IMR-90 (cell line): ENCODE measurements at regions not wholly inside any gene's neighbourhood (a gene's known extent, or its start where the extent isn't known, plus 50 kb on each side); places are given as distances from the start of the nearest gene placed in this dataset.

Experiments
- ATAC-seq: fragments of 200-7000 bp; cut with Tn5 transposase; 2 replicates; pipeline ENCODE4 v1.9.1; 2020; ENCODE audit warnings: low read depth, mild to moderate bottlenecking, moderate library complexity
- BruUV-seq: library from RNA; stranded (reverse); fragments of 400-500 nt; replicated peaks from 2 replicates; lab custom pipeline; 2021; lab: Mats Ljungman, UMichigan
- CTCF ChIA-PET: fragments of 300-600 bp; formaldehyde crosslinking; extraction: SDS; loops from one replicate; lab custom pipeline; 2021; ENCODE audit warnings: antibody characterized with exemption; lab: Yijun Ruan, JAX
- POLR2A ChIA-PET: fragments of 300-600 bp; sonication (Branson Sonifier 250); formaldehyde crosslinking; loops from one replicate; lab custom pipeline; 2022; ENCODE audit warnings: antibody characterized with exemption; ENCODE audit not compliant: unreplicated experiment; lab: Charles Lee
- DNase-seq: peaks from one replicate; pipeline ENCODE4 v3.0.0; 2013
- H2AFZ ChIP-seq: replicated peaks from 2 replicates; pipeline ENCODE3; 2013; ENCODE audit warnings: low read length, mild to moderate bottlenecking; ENCODE audit not compliant: poor library complexity
- H2AK5ac ChIP-seq: 2 replicates; pipeline ENCODE4 v1.6.1; 2013; ENCODE audit warnings: low read depth, low read length, inconsistent platforms
- H2AK9ac ChIP-seq: replicated peaks from 2 replicates; pipeline ENCODE3; 2013; ENCODE audit warnings: mild to moderate bottlenecking, low read depth, low read length, moderate library complexity; ENCODE audit not compliant: poor library complexity
- H2BK120ac ChIP-seq: 2 replicates; pipeline ENCODE4 v1.6.1; 2013; ENCODE audit warnings: low read depth, low read length, inconsistent platforms
- H2BK15ac ChIP-seq: 3 replicates; pipeline ENCODE4 v1.6.1; 2013; ENCODE audit warnings: low read depth, low read length, inconsistent platforms
- H2BK20ac ChIP-seq: 2 replicates; pipeline ENCODE4 v1.6.1; 2013; ENCODE audit warnings: low read depth, mild to moderate bottlenecking, inconsistent platforms, low read length, moderate library complexity
- H2BK5ac ChIP-seq: 2 replicates; pipeline ENCODE4 v1.6.1; 2013; ENCODE audit warnings: mild to moderate bottlenecking, low read depth, low read length, inconsistent platforms; ENCODE audit not compliant: poor library complexity, severe bottlenecking
- H3K14ac ChIP-seq: replicated peaks from 2 replicates; pipeline ENCODE4 v1.6.1; 2013; ENCODE audit warnings: low read depth, low read length, inconsistent platforms
- H3K18ac ChIP-seq: 2 replicates; pipeline ENCODE4 v1.6.1; 2013; ENCODE audit warnings: low read depth, low read length, control low read depth
- H3K23ac ChIP-seq: 2 replicates; pipeline ENCODE4 v1.6.1; 2013; ENCODE audit warnings: low read depth, low read length, inconsistent platforms
- H3K27ac ChIP-seq: 2 replicates; pipeline ENCODE4 v1.5.1; 2013; ENCODE audit warnings: mild to moderate bottlenecking, control low read depth, low read length; ENCODE audit not compliant: insufficient read depth
- H3K27me3 ChIP-seq: 2 replicates; pipeline ENCODE4 v1.6.1; 2013; ENCODE audit warnings: low read length; ENCODE audit not compliant: control insufficient read depth, insufficient read depth
- H3K36me3 ChIP-seq: 2 replicates; pipeline ENCODE4 v1.6.1; 2013; ENCODE audit warnings: low read length, mixed read lengths; ENCODE audit not compliant: control insufficient read depth, insufficient read depth
- H3K4ac ChIP-seq: 2 replicates; pipeline ENCODE4 v1.6.1; 2013; ENCODE audit warnings: low read depth, low read length, inconsistent platforms
- H3K4me1 ChIP-seq: 2 replicates; pipeline ENCODE4 v1.6.1; 2013; ENCODE audit warnings: low read length, mixed read lengths; ENCODE audit not compliant: control insufficient read depth, insufficient read depth
- H3K4me2 ChIP-seq: 2 replicates; pipeline ENCODE4 v1.6.1; 2013; ENCODE audit warnings: low read depth, mild to moderate bottlenecking, control low read depth, low read length, moderate library complexity
- H3K4me3 ChIP-seq: 2 replicates; pipeline ENCODE4 v1.5.1; 2013; ENCODE audit warnings: low read depth, mild to moderate bottlenecking, control low read depth, low read length, moderate library complexity; ENCODE audit not compliant: insufficient read depth
- H3K56ac ChIP-seq: 2 replicates; pipeline ENCODE4 v1.6.1; 2013; ENCODE audit warnings: low read length, inconsistent platforms; ENCODE audit not compliant: insufficient read depth; ENCODE audit errors: extremely low read depth
- H3K79me1 ChIP-seq, 2 experiments: 2 replicates each; pipeline ENCODE4 v1.6.1; 2013; ENCODE audit warnings: low read length in 2 of 2, inconsistent platforms in 1 of 2, low read depth in 1 of 2
- H3K9ac ChIP-seq: 2 replicates; pipeline ENCODE4 v1.6.1; 2013; ENCODE audit warnings: low read depth, low read length, control low read depth
- H3K9me1 ChIP-seq: 2 replicates; pipeline ENCODE4 v1.6.1; 2013; ENCODE audit warnings: low read length, inconsistent platforms; ENCODE audit not compliant: insufficient read depth
- H3K9me3 ChIP-seq: 2 replicates; pipeline ENCODE4 v1.6.1; 2013; ENCODE audit warnings: low read length; ENCODE audit not compliant: control insufficient read depth, insufficient read depth
- H4K20me1 ChIP-seq: 2 replicates; pipeline ENCODE4 v1.6.1; 2013; ENCODE audit warnings: low read length, inconsistent platforms; ENCODE audit not compliant: insufficient read depth
- H4K5ac ChIP-seq: 2 replicates; pipeline ENCODE4 v1.6.1; 2013; ENCODE audit warnings: mild to moderate bottlenecking, low read depth, low read length, control low read depth
- H4K8ac ChIP-seq, 2 experiments: 2 replicates each; pipeline ENCODE4 v1.6.1; 2013; ENCODE audit warnings: low read depth in 2 of 2, low read length in 2 of 2, control low read depth in 1 of 2, inconsistent platforms in 1 of 2
- H4K91ac ChIP-seq: 2 replicates; pipeline ENCODE4 v1.6.1; 2013; ENCODE audit warnings: low read depth, low read length, inconsistent platforms; ENCODE audit not compliant: insufficient read depth
- CEBPB ChIP-seq: IDR thresholded peaks from 2 replicates; pipeline ENCODE4 v1.6.1; 2012; ENCODE audit warnings: low read depth, low read length, improper control_type of control experiment
- NFE2L2 ChIP-seq: fragments of 150-350 bp; IDR thresholded peaks from 2 replicates; pipeline ENCODE4 v1.6.1; 2016; ENCODE audit warnings: low read depth, mild to moderate bottlenecking, low read length
- POLR2A ChIP-seq: IDR thresholded peaks from 2 replicates; pipeline ENCODE4 v1.6.1; 2012; ENCODE audit warnings: mild to moderate bottlenecking, low read depth, low read length
- RCOR1 ChIP-seq: IDR thresholded peaks from 2 replicates; pipeline ENCODE4 v1.6.1; 2012; ENCODE audit warnings: mild to moderate bottlenecking, low read length, improper control_type of control experiment; ENCODE audit not compliant: insufficient replicate concordance
- SMC3 ChIP-seq: fragments of 150-350 bp; IDR thresholded peaks from 2 replicates; pipeline ENCODE4 v1.6.1; 2016; ENCODE audit warnings: low read depth, mild to moderate bottlenecking, antibody characterized with exemption, low read length, moderate library complexity
- WGBS, 2 experiments: methylation state at CpG; one replicate each; pipeline versions ENCODE4 v1.1.5 to v1.1.7; 2013; ENCODE audit warnings: missing lambda C conversion rate in 2 of 2; ENCODE audit not compliant: insufficient read length in 1 of 2; ENCODE audit errors: extremely low coverage in 2 of 2; 5-methylcytosine and 5-hydroxymethylcytosine counted together
- dilution Hi-C: fragments of 300-500 bp; cut with HindIII; formaldehyde crosslinking; loops from one replicate; pipeline ENCODE4 v1.14.3; 2018; ENCODE audit warnings: low sequenced_read_pairs; ENCODE audit not compliant: unreplicated experiment
- in situ Hi-C: fragments of 300-500 bp; cut with MboI; formaldehyde crosslinking; loops from 3 replicates; pipeline ENCODE4 v1.14.3; 2019; ENCODE audit warnings: low sequenced_read_pairs, inconsistent platforms, mixed read lengths
- intact Hi-C: fragments of 100-400 bp; cut with micrococcal nuclease; formaldehyde crosslinking; loops from 2 replicates; pipeline ENCODE4 v1.10.0; 2022
- TF ChIP-seq, protein P1 (sequence below): conservative IDR thresholded peaks from 2 replicates; pipeline ENCODE4 v1.5.1; 2012; ENCODE audit warnings: mild to moderate bottlenecking, low read depth, low read length, improper control_type of control experiment

- Histone ChIP-seq H3K79me1 (no peaks in the 10 kb centered on the region), H3K27ac (no peak overlapping the region), H3K23ac (no peak overlapping the region), H2BK5ac (no peak overlapping the region), H3K36me3 (no peaks in the 10 kb centered on the region), H3K9me3 (no peaks in the 10 kb centered on the region), H3K4ac (no peak overlapping the region; the same call in 1 of the 2 replicates), H2AK9ac (no peak overlapping the region), H2BK15ac (no peak overlapping the region), H3K18ac (no peak overlapping the region), H3K9me1 (peaks cover 16% of the 10 kb centered on the region), H3K14ac (no peak overlapping the region), H4K20me1 (peaks cover 4% of the 10 kb centered on the region; the same call in 1 of the 2 replicates), H2BK120ac (no peak overlapping the region), H3K4me3 (no peak overlapping the region), H2AK5ac (no peak overlapping the region), H3K4me1 (peaks cover 21% of the 10 kb centered on the region), H4K91ac (no peak overlapping the region), H2BK20ac (no peak overlapping the region), H4K8ac (no peak overlapping the region), H4K5ac (no peak overlapping the region), H3K9ac (no peak overlapping the region), H3K56ac (no peak overlapping the region), H2AFZ (no peak overlapping the region), H3K27me3 (0 out of 2 replicates have a peak, but pooled peaks cover 7% of the 10 kb centered on the region), H3K4me2 (no peak overlapping the region)
- ChIA-PET CTCF (no interaction called here), POLR2A (no interaction called here)
- no TSS peak for BruUV-seq
- in situ Hi-C loops (no loop called here), intact Hi-C loops (loop anchor here (5.0 to 10.0 kb wide), 2 partner anchors 308 to 715 kb away; partner anchors contain the start of gene ZMIZ1), dilution Hi-C loops (no loop called here)
- no CpG with 5 or more reads among the region's 5 CpGs for WGBS, 2 experiments
- TF ChIP-seq SMC3, result no peak
- no peak for TF ChIP-seq RCOR1
- TF ChIP-seq POLR2A, result no peak
- TF ChIP-seq NFE2L2, result no peak
- TF ChIP-seq, protein P1, sequence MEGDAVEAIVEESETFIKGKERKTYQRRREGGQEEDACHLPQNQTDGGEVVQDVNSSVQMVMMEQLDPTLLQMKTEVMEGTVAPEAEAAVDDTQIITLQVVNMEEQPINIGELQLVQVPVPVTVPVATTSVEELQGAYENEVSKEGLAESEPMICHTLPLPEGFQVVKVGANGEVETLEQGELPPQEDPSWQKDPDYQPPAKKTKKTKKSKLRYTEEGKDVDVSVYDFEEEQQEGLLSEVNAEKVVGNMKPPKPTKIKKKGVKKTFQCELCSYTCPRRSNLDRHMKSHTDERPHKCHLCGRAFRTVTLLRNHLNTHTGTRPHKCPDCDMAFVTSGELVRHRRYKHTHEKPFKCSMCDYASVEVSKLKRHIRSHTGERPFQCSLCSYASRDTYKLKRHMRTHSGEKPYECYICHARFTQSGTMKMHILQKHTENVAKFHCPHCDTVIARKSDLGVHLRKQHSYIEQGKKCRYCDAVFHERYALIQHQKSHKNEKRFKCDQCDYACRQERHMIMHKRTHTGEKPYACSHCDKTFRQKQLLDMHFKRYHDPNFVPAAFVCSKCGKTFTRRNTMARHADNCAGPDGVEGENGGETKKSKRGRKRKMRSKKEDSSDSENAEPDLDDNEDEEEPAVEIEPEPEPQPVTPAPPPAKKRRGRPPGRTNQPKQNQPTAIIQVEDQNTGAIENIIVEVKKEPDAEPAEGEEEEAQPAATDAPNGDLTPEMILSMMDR, result no peak
- no peak for TF ChIP-seq CEBPB
- DNase-seq (no peak), ATAC-seq (no peak)
Measured at GRCh38 chr10:78759456-78760120, 309.2 kb upstream of the ZMIZ1 start.
